ENCODE measurements at regions not wholly inside any gene's neighbourhood (a gene's known extent, or its start where the extent isn't known, plus 50 kb on each side); places are given as distances from the start of the nearest gene placed in this dataset.

- Histone ChIP-seq H3K27ac (ENCODE audit: low read length) (no peak overlapping the region), H4K20me1 (ENCODE audit: insufficient read depth, low read length) (peaks cover 7% of the 10 kb centered on the region), H2AFZ (ENCODE audit: low read depth, low read length) (no peak overlapping the region), H3K9ac (ENCODE audit: low read length) (no peak overlapping the region), H3K4me2 (ENCODE audit: low read length) (no peak overlapping the region), H3K79me2 (ENCODE audit: low read length) (no peaks in the 10 kb centered on the region), H3K27me3 (ENCODE audit: low read depth, low read length) (peaks cover 19% of the 10 kb centered on the region), H3K9me3 (ENCODE audit: insufficient read depth, low read length) (no peaks in the 10 kb centered on the region), H3K36me3 (replicated peaks; ENCODE audit: low read depth, low read length) (no peaks in the 10 kb centered on the region), H3K4me1 (ENCODE audit: low read length) (peaks cover 9% of the 10 kb centered on the region; the same call in 1 of the 2 replicates), H3K4me3 (ENCODE audit: low read length) (no peak overlapping the region)
- TF ChIP-seq EZH2phosphoT487 (IDR thresholded peaks at IDR 0.05; ENCODE audit: low read depth) (no peak), CTCF (IDR thresholded peaks at IDR 0.05; ENCODE audit: low read depth, low read length) (no peak)
These were observed 130.6 kb downstream of the TPRA1 start for GRCh38 chr3:127459891-127460290.

- no peaks in the 10 kb centered on the region for H3K79me2 ChIP-seq (ENCODE audit: low read length)
- no peaks in the 10 kb centered on the region for H3K36me3 ChIP-seq (replicated peaks; ENCODE audit: low read depth, low read length)
- TF ChIP-seq EZH2phosphoT487 (IDR thresholded peaks at IDR 0.05; ENCODE audit: low read depth) = no peak
- TF ChIP-seq CTCF (IDR thresholded peaks at IDR 0.05; ENCODE audit: low read depth, low read length) = no peak
- H3K4me3 ChIP-seq (ENCODE audit: low read length) = no peak overlapping the region
- H4K20me1 ChIP-seq (ENCODE audit: insufficient read depth, low read length) = peaks cover 7% of the 10 kb centered on the region
- H3K4me2 ChIP-seq (ENCODE audit: low read length) = no peak overlapping the region
- no peak overlapping the region for H3K9ac ChIP-seq (ENCODE audit: low read length)
- peaks cover 29% of the 10 kb centered on the region for H3K27me3 ChIP-seq (ENCODE audit: low read depth, low read length)
- H3K9me3 ChIP-seq (ENCODE audit: insufficient read depth, low read length) = no peaks in the 10 kb centered on the region
- no peak overlapping the region for H2AFZ ChIP-seq (ENCODE audit: low read depth, low read length)
- peaks cover 9% of the 10 kb centered on the region; the same call in 1 of the 2 replicates for H3K4me1 ChIP-seq (ENCODE audit: low read length)
- no peak overlapping the region for H3K27ac ChIP-seq (ENCODE audit: low read length)
These were observed 131.6 kb downstream of the TPRA1 start for GRCh38 chr3:127458696-127459604.

- no peak overlapping the region for H2AFZ ChIP-seq (ENCODE audit: low read depth, low read length)
- peaks cover 9% of the 10 kb centered on the region; the same call in 1 of the 2 replicates for H3K4me1 ChIP-seq (ENCODE audit: low read length)
These were observed 132.9 kb downstream of the TPRA1 start for GRCh38 chr3:127457546-127458145.

More at GRCh38 chr3:127457546-127458145, 132.9 kb downstream of the TPRA1 start:
- H3K27me3 ChIP-seq (ENCODE audit: low read depth, low read length) = peaks cover 41% of the 10 kb centered on the region
- no peak overlapping the region for H3K27ac ChIP-seq (ENCODE audit: low read length)
- H4K20me1 ChIP-seq (ENCODE audit: insufficient read depth, low read length) = peaks cover 7% of the 10 kb centered on the region
- no peak overlapping the region for H3K9ac ChIP-seq (ENCODE audit: low read length)
- no peaks in the 10 kb centered on the region for H3K36me3 ChIP-seq (replicated peaks; ENCODE audit: low read depth, low read length)
- H3K4me2 ChIP-seq (ENCODE audit: low read length) = no peak overlapping the region
- TF ChIP-seq CTCF (IDR thresholded peaks at IDR 0.05; ENCODE audit: low read depth, low read length) (no peak), EZH2phosphoT487 (IDR thresholded peaks at IDR 0.05; ENCODE audit: low read depth) (no peak)
- no peaks in the 10 kb centered on the region for H3K9me3 ChIP-seq (ENCODE audit: insufficient read depth, low read length)
- no peak overlapping the region for H3K4me3 ChIP-seq (ENCODE audit: low read length)
- H3K79me2 ChIP-seq (ENCODE audit: low read length) = no peaks in the 10 kb centered on the region
